SK-N-SH treated with all-trans-retinoic acid at 6 μM for 48 hours (cell line): ENCODE measurements at regions not wholly inside any gene's neighbourhood (a gene's known extent, or its start where the extent isn't known, plus 50 kb on each side); places are given as distances from the start of the nearest gene placed in this dataset.

Experiments used
- ATAC-seq: fragments of 200-7000 bp; cut with Tn5 transposase; 3 replicates; pipeline ENCODE4 v1.9.1; 2020; ENCODE audit warnings: mild to moderate bottlenecking, moderate library complexity
- ARNTL ChIP-seq: fragments of 450-650 bp; formaldehyde crosslinking; IDR thresholded peaks from 2 replicates; pipeline ENCODE4 v1.5.0; 2020; ENCODE audit warnings: low read depth, mild to moderate bottlenecking, moderate library complexity, borderline replicate concordance
- ISL1 ChIP-seq: fragments of 250-450 bp; sonication (Bioruptor Pico); IDR thresholded peaks from 2 replicates; pipeline ENCODE4 v2.1.2; 2022; ENCODE audit warnings: mild to moderate bottlenecking, moderate library complexity
- OSR1 ChIP-seq: fragments of 250-450 bp; sonication (Bioruptor Pico); IDR thresholded peaks from 2 replicates; pipeline ENCODE4 v1.8.0; 2022; ENCODE audit warnings: moderate library complexity, mild to moderate bottlenecking, inconsistent platforms
- PPARA ChIP-seq: fragments of 250-450 bp; sonication (Bioruptor Pico); IDR thresholded peaks from 2 replicates; pipeline ENCODE4 v1.5.0; 2020; ENCODE audit warnings: mild to moderate bottlenecking, borderline replicate concordance
- RARB ChIP-seq: fragments of 250-450 bp; sonication (Bioruptor Pico); IDR thresholded peaks from 2 replicates; pipeline ENCODE4 v1.8.0; 2021; ENCODE audit warnings: mild to moderate bottlenecking, moderate library complexity
- TCF4 ChIP-seq: fragments of 250-450 bp; sonication (Bioruptor Pico); IDR thresholded peaks from 2 replicates; pipeline ENCODE4 v1.8.0; 2021; ENCODE audit warnings: mild to moderate bottlenecking, moderate library complexity, borderline replicate concordance
- TOX ChIP-seq: fragments of 250-450 bp; sonication (Bioruptor Pico); IDR thresholded peaks from 2 replicates; pipeline ENCODE4 v1.8.0; 2021; ENCODE audit warnings: mild to moderate bottlenecking, moderate library complexity, borderline replicate concordance
- ZC3H10 ChIP-seq: fragments of 250-450 bp; sonication (Bioruptor Pico); IDR thresholded peaks from 2 replicates; pipeline ENCODE4 v1.5.1; 2021; ENCODE audit warnings: mild to moderate bottlenecking, moderate library complexity
- ZFP3 ChIP-seq: fragments of 250-450 bp; sonication (Bioruptor Pico); IDR thresholded peaks from 2 replicates; pipeline ENCODE4 v1.5.0; 2020; ENCODE audit warnings: mild to moderate bottlenecking, moderate library complexity
- ZFP30 ChIP-seq: fragments of 450-650 bp; formaldehyde crosslinking; IDR thresholded peaks from 2 replicates; pipeline ENCODE4 v1.5.0; 2022; ENCODE audit warnings: mild to moderate bottlenecking, moderate library complexity
- ZNF565 ChIP-seq: fragments of 450-650 bp; formaldehyde crosslinking; conservative IDR thresholded peaks from 2 replicates; pipeline ENCODE4 v1.5.0; 2020; ENCODE audit warnings: low read depth, mild to moderate bottlenecking, moderate library complexity
- ZNF70 ChIP-seq: fragments of 450-650 bp; formaldehyde crosslinking; IDR thresholded peaks from 2 replicates; pipeline ENCODE4 v1.5.0; 2020; ENCODE audit warnings: mild to moderate bottlenecking, moderate library complexity
- ZNF8 ChIP-seq: fragments of 450-650 bp; formaldehyde crosslinking; IDR thresholded peaks from 2 replicates; pipeline ENCODE4 v1.5.0; 2020; ENCODE audit warnings: mild to moderate bottlenecking, moderate library complexity
- TF ChIP-seq, protein P1 (sequence below): fragments of 250-450 bp; sonication (Bioruptor Pico); IDR thresholded peaks from 2 replicates; pipeline ENCODE4 v1.5.0; 2020; ENCODE audit warnings: mild to moderate bottlenecking, moderate library complexity
- TF ChIP-seq, protein P2 (sequence below): fragments of 250-450 bp; sonication (Bioruptor Pico); IDR thresholded peaks from 2 replicates; pipeline ENCODE4 v1.5.1; 2021; ENCODE audit warnings: mild to moderate bottlenecking, moderate library complexity
- TF ChIP-seq, protein P3 (sequence below): fragments of 250-450 bp; sonication (Bioruptor Pico); IDR thresholded peaks from 2 replicates; pipeline ENCODE4 v1.8.0; 2021; ENCODE audit warnings: low read depth, mild to moderate bottlenecking, moderate library complexity, borderline replicate concordance
- TF ChIP-seq, protein P4 (sequence below): fragments of 250-450 bp; sonication (Bioruptor Pico); IDR thresholded peaks from 2 replicates; pipeline ENCODE4 v1.5.1; 2020; ENCODE audit warnings: low read depth, mild to moderate bottlenecking, moderate library complexity
- TF ChIP-seq, protein P5 (sequence below): fragments of 250-450 bp; sonication (Bioruptor Pico); IDR thresholded peaks from 2 replicates; pipeline ENCODE4 v1.8.0; 2020; ENCODE audit warnings: mild to moderate bottlenecking, moderate library complexity, borderline replicate concordance

DNA sequence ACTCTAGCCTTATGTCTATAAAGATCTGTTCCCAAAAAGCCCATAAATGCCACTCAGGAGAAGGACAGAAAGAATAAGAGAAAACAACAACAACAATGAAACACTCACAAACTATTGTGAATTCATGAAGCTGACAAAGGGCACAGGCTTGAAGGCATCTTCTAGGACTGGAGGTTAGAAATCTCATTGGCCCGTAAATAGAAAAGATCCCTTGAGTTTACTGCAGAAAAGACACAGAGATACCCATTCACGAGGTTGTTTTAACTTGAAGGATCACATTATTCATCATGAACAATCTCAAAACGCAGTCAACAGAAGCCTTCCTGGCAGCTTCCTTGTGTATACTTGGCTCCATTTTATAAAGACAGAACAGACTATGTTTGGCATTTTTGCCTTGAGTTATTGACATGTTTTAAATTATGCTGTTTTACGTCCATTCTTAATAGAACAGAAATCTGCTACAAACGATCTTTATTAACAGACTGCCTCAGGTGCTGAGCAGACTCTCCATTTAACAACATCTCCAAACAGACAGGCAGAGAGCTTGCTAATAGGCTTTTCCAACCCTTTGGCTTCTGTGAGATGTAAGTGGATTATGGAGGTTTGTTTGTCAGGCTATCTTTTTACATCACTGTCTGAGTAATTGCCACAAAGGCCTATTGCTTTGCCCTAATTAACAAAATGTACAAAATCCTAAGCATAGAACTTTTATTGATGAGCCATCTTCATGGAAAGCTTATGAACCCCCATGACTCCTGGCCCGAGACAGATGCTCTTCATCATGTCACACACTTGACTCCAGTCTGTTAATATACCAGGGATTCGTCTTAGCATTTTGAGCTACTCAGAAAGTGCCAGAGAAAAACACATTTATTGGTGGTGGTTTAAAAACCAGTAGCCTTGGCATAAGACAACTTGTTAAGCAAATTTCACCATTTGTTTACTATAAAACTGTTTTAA, 735.3 kb upstream of the ZNF608 start (continued):
- TF ChIP-seq ZNF565, result no peak
- TF ChIP-seq PPARA (CRISPR knock-in tag), result peak; percentile 50; the same call in 1 of the 2 replicates
- TF ChIP-seq, protein P1, sequence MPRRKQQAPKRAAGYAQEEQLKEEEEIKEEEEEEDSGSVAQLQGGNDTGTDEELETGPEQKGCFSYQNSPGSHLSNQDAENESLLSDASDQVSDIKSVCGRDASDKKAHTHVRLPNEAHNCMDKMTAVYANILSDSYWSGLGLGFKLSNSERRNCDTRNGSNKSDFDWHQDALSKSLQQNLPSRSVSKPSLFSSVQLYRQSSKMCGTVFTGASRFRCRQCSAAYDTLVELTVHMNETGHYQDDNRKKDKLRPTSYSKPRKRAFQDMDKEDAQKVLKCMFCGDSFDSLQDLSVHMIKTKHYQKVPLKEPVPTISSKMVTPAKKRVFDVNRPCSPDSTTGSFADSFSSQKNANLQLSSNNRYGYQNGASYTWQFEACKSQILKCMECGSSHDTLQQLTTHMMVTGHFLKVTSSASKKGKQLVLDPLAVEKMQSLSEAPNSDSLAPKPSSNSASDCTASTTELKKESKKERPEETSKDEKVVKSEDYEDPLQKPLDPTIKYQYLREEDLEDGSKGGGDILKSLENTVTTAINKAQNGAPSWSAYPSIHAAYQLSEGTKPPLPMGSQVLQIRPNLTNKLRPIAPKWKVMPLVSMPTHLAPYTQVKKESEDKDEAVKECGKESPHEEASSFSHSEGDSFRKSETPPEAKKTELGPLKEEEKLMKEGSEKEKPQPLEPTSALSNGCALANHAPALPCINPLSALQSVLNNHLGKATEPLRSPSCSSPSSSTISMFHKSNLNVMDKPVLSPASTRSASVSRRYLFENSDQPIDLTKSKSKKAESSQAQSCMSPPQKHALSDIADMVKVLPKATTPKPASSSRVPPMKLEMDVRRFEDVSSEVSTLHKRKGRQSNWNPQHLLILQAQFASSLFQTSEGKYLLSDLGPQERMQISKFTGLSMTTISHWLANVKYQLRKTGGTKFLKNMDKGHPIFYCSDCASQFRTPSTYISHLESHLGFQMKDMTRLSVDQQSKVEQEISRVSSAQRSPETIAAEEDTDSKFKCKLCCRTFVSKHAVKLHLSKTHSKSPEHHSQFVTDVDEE (CRISPR knock-in tag), result peak; percentile 85
- 0 out of 2 replicates have a peak, but pooled peaks have one; percentile 12 for TF ChIP-seq ISL1 (CRISPR knock-in tag)
- peak; percentile 77; the same call in 1 of the 2 replicates for TF ChIP-seq TCF4 (CRISPR knock-in tag)

DNA sequence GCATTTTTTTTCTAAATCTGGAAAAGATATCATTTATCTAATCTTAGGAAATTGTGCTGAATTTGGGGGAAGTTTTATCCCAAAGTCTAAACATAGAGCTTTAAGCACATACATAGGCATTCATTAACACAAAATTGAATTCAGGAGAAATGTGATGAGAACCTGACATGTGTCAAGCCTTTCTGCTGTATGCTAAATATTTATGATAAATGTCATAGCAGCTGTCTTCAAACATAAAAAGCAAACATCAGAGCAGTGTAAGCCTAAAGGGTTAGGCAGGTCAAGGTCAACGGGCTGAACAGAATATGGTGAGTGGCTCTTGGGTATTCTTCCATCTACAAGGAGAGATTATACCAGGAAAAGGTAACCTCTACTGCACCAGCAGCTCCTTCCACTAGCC, 737.2 kb upstream of the ZNF608 start:
- TF ChIP-seq, protein P2, sequence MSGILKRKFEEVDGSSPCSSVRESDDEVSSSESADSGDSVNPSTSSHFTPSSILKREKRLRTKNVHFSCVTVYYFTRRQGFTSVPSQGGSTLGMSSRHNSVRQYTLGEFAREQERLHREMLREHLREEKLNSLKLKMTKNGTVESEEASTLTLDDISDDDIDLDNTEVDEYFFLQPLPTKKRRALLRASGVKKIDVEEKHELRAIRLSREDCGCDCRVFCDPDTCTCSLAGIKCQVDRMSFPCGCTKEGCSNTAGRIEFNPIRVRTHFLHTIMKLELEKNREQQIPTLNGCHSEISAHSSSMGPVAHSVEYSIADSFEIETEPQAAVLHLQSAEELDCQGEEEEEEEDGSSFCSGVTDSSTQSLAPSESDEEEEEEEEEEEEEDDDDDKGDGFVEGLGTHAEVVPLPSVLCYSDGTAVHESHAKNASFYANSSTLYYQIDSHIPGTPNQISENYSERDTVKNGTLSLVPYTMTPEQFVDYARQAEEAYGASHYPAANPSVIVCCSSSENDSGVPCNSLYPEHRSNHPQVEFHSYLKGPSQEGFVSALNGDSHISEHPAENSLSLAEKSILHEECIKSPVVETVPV (CRISPR knock-in tag), result no peak
- TF ChIP-seq, protein P1 (CRISPR knock-in tag), result no peak
- TF ChIP-seq ZNF70 (CRISPR knock-in tag), result no peak
- no peak for ATAC-seq

DNA sequence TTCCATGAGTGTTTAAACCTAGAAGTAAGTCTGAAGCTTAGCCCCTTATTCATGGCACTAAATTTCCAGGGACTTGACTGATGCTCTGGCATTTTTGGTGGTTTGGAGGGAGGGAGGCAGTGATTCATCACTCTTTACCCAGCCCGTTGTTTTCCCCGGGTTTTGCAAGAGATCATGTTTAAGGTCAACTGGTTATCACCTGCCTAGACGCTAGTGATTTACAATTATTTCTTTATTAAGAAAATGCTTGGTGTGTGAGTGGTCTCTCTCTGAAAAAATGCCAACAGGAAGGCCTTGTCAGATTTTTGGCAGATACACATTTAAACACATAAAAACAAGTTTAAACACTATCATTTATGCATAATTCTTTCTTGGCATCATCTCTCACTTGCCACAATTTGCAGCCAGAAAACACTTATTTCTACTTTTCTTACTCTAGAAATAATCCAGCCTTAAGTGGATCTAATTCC, 737.9 kb upstream of the ZNF608 start:
- ATAC-seq, result peak; percentile 28
- TF ChIP-seq, protein P2 (CRISPR knock-in tag), result no peak
- TF ChIP-seq ZFP3 (CRISPR knock-in tag), result no peak
- TF ChIP-seq RARB (CRISPR knock-in tag), result no peak
- TF ChIP-seq, protein P1 (CRISPR knock-in tag), result no peak
- TF ChIP-seq OSR1 (CRISPR knock-in tag), result no peak
- TF ChIP-seq ZNF8 (CRISPR knock-in tag), result no peak
- TF ChIP-seq ZNF565, result no peak
- TF ChIP-seq, protein P3, sequence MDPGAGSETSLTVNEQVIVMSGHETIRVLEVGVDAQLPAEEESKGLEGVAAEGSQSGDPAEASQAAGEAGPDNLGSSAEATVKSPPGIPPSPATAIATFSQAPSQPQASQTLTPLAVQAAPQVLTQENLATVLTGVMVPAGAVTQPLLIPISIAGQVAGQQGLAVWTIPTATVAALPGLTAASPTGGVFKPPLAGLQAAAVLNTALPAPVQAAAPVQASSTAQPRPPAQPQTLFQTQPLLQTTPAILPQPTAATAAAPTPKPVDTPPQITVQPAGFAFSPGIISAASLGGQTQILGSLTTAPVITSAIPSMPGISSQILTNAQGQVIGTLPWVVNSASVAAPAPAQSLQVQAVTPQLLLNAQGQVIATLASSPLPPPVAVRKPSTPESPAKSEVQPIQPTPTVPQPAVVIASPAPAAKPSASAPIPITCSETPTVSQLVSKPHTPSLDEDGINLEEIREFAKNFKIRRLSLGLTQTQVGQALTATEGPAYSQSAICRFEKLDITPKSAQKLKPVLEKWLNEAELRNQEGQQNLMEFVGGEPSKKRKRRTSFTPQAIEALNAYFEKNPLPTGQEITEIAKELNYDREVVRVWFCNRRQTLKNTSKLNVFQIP, result peak; percentile 86; the same call in 1 of the 2 replicates
- TF ChIP-seq, protein P4, sequence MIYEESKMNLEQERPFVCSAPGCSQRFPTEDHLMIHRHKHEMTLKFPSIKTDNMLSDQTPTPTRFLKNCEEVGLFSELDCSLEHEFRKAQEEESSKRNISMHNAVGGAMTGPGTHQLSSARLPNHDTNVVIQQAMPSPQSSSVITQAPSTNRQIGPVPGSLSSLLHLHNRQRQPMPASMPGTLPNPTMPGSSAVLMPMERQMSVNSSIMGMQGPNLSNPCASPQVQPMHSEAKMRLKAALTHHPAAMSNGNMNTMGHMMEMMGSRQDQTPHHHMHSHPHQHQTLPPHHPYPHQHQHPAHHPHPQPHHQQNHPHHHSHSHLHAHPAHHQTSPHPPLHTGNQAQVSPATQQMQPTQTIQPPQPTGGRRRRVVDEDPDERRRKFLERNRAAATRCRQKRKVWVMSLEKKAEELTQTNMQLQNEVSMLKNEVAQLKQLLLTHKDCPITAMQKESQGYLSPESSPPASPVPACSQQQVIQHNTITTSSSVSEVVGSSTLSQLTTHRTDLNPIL (CRISPR knock-in tag), result no peak
- 0 out of 2 replicates have a peak, but pooled peaks have one; percentile 37 for TF ChIP-seq ZC3H10
- TF ChIP-seq TOX (CRISPR knock-in tag), result peak; percentile 70
- TF ChIP-seq ARNTL (CRISPR knock-in tag), result no peak
- TF ChIP-seq, protein P5, sequence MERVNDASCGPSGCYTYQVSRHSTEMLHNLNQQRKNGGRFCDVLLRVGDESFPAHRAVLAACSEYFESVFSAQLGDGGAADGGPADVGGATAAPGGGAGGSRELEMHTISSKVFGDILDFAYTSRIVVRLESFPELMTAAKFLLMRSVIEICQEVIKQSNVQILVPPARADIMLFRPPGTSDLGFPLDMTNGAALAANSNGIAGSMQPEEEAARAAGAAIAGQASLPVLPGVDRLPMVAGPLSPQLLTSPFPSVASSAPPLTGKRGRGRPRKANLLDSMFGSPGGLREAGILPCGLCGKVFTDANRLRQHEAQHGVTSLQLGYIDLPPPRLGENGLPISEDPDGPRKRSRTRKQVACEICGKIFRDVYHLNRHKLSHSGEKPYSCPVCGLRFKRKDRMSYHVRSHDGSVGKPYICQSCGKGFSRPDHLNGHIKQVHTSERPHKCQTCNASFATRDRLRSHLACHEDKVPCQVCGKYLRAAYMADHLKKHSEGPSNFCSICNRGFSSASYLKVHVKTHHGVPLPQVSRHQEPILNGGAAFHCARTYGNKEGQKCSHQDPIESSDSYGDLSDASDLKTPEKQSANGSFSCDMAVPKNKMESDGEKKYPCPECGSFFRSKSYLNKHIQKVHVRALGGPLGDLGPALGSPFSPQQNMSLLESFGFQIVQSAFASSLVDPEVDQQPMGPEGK (CRISPR knock-in tag), result peak; percentile 60
- no peak for TF ChIP-seq ZFP30 (CRISPR knock-in tag)
- peak; percentile 86 for TF ChIP-seq ISL1 (CRISPR knock-in tag)
